PFSK-1 (cell line): ENCODE measurements at regions not wholly inside any gene's neighbourhood (a gene's known extent, or its start where the extent isn't known, plus 50 kb on each side); places are given as distances from the start of the nearest gene placed in this dataset.
A peak's percentile ranks its signal among the peaks of the same experiment; 100 is the strongest.

ENCODE experiments used
- FOXP2 ChIP-seq: optimal IDR thresholded peaks from 2 replicates; pipeline ENCODE3; 2011; ENCODE audit warnings: borderline replicate concordance, control low read depth, inconsistent platforms; ENCODE audit not compliant: insufficient read depth; ENCODE audit errors: extremely low read length, extremely low read depth
- POLR2AphosphoS5 ChIP-seq: IDR thresholded peaks from 2 replicates; pipeline ENCODE4 v1.6.1; 2012; ENCODE audit warnings: low read depth, mild to moderate bottlenecking, control low read depth, low read length, moderate library complexity
- SIN3A ChIP-seq: IDR thresholded peaks from 2 replicates; pipeline ENCODE4 v1.6.1; 2012; ENCODE audit warnings: mild to moderate bottlenecking, low read length, moderate library complexity, borderline replicate concordance; ENCODE audit not compliant: insufficient read depth
- TAF1 ChIP-seq: IDR thresholded peaks from 2 replicates; pipeline ENCODE4 v1.6.1; 2012; ENCODE audit warnings: low read length, control low read depth, borderline replicate concordance; ENCODE audit not compliant: insufficient read depth
- TF ChIP-seq, protein P1 (sequence below), 2 experiments: IDR thresholded peaks; 2 replicates each; pipeline versions ENCODE4 v1.6.1 to v1.8.0; 2011 to 2012; ENCODE audit warnings: low read depth in 2 of 2, low read length in 2 of 2, control low read depth in 1 of 2, inconsistent platforms in 1 of 2, mild to moderate bottlenecking in 1 of 2, moderate library complexity in 1 of 2; ENCODE audit not compliant: insufficient read depth in 1 of 2

DNA sequence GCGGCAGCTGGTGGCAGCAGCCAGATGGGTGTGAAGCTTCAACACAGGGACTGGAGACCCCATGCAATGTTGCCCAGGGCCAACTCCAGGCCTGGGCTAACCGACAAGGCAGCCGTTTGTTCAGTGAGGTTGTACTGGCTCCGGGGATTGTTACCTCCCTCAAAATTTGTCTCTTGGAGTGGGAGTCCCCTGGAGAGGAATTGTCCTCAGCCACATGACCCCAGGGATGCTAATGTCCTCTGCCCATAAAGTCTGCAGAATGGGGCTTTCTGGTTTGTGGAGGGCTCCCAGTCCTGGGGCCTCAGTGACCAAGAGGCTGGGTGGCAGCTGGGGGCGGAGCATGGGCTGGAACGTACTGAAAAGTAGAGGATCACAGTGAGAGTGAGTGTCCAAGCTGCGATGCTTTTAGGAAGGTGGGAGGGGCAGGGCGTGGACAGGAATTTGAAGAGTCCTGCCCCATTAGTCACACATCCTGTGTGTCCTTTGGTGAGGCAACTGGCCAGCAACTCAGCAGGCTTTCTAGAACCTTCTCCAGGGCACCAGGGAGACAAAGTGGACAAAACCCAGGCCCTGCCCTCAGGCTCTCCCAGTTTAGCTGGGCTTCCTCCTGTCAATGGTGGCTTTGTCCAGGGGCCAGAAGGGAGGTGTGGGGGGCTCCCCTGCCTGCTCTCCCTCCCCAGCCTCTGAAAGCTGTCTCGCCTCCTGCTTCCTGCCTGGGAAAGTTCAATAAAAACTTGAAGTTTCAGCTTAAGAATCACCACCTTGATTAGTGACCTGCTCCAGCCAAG, 114.0 kb downstream of the NSG2 start:
- no peak; the same call in 1 of the 2 replicates for TF ChIP-seq POLR2AphosphoS5
- peak; percentile 22 for TF ChIP-seq FOXP2

DNA sequence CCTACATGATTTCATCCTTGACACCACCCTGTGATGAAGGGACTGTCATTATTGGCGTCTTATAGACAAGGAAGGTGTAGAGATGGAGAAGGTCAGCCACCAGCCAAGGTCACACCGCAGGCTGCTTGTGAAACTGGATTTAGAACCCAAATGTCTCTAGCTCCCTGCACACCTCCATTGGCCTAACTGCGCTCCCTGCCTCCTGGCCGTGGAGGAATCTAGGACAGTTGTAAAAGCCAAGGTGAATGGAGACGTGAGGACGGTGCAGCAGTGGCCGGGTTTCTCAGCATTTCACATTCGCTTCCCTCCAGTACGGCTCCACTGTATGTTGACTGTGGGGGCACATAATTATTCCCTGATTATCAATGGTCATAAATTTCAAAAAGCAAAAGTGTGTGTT, 119.9 kb downstream of the NSG2 start:
- TF ChIP-seq SIN3A (no peak), FOXP2 (no peak), TAF1 (no peak), POLR2AphosphoS5 (no peak)
- TF ChIP-seq, protein P1, sequence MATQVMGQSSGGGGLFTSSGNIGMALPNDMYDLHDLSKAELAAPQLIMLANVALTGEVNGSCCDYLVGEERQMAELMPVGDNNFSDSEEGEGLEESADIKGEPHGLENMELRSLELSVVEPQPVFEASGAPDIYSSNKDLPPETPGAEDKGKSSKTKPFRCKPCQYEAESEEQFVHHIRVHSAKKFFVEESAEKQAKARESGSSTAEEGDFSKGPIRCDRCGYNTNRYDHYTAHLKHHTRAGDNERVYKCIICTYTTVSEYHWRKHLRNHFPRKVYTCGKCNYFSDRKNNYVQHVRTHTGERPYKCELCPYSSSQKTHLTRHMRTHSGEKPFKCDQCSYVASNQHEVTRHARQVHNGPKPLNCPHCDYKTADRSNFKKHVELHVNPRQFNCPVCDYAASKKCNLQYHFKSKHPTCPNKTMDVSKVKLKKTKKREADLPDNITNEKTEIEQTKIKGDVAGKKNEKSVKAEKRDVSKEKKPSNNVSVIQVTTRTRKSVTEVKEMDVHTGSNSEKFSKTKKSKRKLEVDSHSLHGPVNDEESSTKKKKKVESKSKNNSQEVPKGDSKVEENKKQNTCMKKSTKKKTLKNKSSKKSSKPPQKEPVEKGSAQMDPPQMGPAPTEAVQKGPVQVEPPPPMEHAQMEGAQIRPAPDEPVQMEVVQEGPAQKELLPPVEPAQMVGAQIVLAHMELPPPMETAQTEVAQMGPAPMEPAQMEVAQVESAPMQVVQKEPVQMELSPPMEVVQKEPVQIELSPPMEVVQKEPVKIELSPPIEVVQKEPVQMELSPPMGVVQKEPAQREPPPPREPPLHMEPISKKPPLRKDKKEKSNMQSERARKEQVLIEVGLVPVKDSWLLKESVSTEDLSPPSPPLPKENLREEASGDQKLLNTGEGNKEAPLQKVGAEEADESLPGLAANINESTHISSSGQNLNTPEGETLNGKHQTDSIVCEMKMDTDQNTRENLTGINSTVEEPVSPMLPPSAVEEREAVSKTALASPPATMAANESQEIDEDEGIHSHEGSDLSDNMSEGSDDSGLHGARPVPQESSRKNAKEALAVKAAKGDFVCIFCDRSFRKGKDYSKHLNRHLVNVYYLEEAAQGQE (IDR thresholded peaks at IDR 0.05; ENCODE audit: insufficient read depth in 1 of 2, low read depth in 2 of 2, low read length in 2 of 2) = no peak

DNA sequence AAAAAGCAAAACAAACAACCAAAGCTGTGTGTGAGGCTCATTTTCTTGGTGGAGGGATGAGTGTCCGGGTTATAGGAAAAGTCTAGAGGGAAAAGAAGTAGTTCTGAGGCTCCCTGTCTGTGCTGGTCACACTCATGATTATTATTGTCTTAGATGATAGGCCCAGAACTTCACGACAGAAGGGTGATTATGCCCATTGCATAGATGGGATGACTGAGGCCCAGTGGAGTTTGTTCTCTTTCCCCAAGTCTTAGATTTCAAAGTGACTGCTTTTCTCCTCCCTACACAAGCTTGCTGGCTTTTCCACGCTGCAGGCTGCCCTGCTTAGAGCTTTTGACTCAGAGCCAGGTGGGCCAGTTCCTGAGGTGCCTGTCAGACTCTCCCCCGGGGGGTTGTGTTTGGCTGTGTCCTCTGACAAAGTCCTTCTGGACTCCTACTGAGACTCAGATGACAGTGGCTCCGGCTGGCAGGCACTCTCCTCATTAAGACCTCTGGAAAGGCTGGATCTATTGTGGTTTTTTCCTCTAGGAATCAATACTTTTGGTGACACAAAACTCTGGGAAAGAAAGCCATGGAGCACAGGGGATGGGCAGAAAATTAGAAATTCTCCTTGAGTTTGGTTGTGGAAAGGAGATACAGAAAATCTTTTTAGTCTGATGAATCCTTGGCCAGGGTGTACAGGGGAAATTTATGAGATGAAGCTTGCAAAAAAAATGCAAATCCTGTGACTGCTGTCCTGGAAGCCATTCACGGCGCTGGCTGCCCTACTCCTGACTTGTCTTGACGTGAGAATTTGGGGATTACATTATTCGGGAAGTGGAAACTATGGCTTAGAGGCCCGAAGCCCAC, 120.9 kb downstream of the NSG2 start:
- TF ChIP-seq, protein P1 (IDR thresholded peaks at IDR 0.05; ENCODE audit: insufficient read depth in 1 of 2, low read depth in 2 of 2, low read length in 2 of 2) = no peak
- no peak for TF ChIP-seq FOXP2
- no peak for TF ChIP-seq SIN3A
- no peak for TF ChIP-seq TAF1
- no peak for TF ChIP-seq POLR2AphosphoS5

DNA sequence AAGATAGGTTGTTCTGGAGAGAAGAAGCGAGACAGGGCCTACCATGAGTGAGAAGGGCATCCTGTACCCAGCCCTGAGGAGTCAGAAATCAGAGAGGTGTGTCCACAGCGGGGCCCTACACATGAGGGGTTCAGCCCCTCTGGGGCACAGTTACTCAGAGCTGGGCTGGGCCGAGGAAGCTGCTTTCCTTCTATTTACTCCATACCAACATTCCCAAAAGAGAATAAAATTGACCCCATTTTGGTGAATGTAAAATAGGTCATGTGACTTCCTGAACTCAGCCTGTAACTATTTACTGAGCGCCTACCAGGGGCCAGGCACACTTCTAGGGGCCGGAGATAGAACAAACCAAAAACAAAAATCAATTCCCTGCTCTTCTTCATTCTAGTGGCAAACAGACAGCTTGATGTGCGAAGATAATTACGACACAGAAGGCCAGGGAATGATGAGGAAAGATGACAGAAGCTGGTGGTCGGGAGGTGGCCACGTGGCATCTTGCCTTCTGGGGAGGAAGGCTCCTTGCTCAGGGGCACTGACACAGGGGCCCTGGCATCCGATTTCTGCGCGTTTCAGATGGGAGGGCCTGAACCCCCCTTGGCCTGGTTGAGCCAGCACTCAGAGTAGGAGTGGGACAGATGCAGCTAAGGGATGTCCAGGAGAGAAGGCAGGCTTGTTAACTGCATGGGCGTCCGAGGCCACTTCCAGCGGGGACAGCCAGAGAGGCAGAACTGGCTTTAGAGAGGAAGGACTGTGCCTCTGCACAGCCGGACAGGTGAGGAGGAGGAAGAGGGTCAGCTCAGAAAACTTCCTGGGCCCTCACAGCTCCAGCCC, 121.8 kb downstream of the NSG2 start:
- no peak for TF ChIP-seq TAF1
- TF ChIP-seq, protein P1 (IDR thresholded peaks at IDR 0.05; ENCODE audit: insufficient read depth in 1 of 2, low read depth in 2 of 2, low read length in 2 of 2) = no peak
- no peak for TF ChIP-seq POLR2AphosphoS5
- no peak for TF ChIP-seq FOXP2
- TF ChIP-seq SIN3A = no peak

DNA sequence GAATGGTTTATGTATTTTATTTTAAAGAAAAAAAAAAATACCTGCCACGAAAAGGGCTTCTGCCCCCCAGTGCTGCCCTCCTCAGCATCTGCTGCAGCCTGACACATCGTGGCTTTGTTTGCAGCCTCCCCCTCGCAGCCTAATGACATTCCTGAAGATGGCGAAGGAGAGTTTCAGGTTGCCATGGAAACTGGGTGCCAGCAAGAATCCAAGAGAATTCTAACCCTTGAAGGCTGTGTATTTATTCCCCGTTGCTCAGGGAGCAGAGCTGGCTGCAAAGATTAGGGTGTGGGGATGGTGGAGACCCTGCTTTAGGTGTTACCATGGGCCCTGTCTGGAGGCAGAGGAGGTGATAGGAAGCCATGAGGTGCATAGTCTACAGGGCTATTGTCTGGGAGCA, 126.6 kb downstream of the NSG2 start:
- TF ChIP-seq FOXP2 = no peak
- no peak for TF ChIP-seq SIN3A
- TF ChIP-seq POLR2AphosphoS5 = no peak
